Left kidney (tissue), 1 donor: ENCODE measurements at regions not wholly inside any gene's neighbourhood (a gene's known extent, or its start where the extent isn't known, plus 50 kb on each side); places are given as distances from the start of the nearest gene placed in this dataset.
"Not testable (repeated sequence)": the region's sequence is repeated elsewhere in the genome, so short reads cannot be mapped to it uniquely, and the experiment has no call there.

Source experiments
- DNase-seq: peaks from one replicate; pipeline ENCODE4 v3.0.0-alpha.2; 2013

DNA sequence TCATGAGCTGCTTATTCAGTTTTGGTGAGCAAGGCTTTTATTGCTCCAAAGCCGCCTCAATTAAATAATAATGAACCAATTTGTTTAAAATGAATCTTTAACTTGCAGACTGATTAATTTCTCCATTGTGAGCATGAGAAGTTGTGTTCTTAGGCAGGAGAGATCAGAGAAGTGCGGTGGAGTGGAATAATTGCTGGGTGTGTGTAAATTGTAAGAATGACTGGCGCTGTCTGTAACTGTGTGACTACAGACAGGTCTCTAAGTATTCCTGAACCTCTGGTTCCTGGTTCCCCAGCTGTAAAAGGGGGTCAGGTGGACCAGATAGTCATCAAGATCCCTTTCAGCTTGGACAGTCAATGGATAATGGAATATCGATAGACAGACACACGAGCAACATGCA is 98.0 kb upstream of the EFEMP1 start:
- DNase-seq = no peak

DNA sequence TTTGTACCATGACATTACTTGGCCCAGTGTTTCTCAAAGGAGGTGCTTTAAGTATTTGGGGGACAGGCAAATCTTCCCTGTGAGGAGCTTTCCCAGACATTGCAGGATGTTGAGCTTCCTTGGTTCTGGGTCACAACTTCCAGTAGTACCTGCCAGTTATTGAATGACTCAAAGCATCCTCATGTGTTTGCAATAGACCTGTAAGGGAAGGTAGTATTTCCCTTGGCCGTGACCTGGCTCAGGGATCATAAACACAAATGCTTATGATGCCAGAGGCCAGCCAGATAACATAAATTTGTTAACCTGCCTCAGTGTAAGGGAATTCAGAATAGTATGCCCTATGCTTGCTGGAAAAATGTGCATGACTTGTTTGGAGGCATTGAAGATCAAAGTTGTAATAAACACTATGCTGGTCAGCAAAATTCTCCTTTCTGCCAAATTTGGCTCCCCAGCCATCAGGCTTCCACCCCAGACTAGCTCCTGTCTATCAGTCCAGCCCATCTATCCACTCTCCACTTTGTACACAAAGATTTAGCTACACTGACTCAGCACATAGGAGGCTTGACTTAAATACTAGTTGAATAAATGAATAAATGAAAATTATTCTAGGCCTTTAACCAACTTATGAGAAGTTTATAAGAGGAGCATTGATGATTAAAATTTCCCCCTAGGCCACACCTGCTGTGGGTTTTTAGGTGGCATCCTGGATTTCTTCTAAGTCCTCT is 102.0 kb upstream of the EFEMP1 start:
- DNase-seq = no peak

- DNase-seq = no peak
These were observed 103.2 kb upstream of the EFEMP1 start for GRCh38 chr2:56026828-56027227.

DNA sequence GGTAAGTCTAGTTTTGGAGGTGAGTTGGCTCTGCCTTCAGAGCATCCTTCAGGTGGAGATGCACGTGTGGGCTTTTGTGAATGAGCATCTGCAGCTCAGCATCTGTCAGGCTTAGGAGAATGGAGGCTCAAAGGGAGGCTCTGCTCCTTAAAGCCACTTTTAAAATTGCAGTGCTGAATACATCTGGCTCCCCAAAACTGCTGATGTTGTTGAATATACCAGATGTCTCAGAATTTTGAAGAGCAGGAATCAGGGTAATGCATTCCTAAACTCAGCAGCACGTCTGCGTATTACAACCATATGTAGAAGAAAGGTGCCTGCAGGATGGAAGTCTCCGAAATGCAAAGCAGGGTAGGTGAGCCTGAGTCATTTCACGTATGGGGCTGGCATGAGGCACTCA is 106.5 kb upstream of the EFEMP1 start:
- DNase-seq = no peak

DNA sequence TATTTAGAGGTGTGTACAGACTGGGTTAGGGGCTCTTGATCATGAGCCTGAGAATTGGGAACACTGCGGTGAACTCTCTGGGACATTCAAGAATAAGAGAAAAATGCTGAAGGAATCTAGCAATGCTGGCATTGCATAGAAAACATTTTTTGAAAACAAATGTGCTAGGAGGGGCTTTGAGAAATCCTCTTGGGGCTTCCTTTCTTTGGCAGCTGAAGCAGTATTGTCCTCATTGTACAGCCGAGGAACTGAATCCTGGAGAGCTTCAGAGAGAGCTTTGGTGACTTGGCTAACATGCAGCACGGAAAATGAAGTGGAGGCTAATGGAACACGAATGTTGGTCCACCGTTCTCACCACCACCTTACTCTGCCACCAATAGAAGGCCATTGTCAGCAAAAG is 107.3 kb upstream of the EFEMP1 start:
- DNase-seq = no peak

- no peak for DNase-seq
These were observed 110.7 kb upstream of the EFEMP1 start for GRCh38 chr2:56034258-56034657.

GRCh38 chr2:56040189-56040588 is 116.6 kb upstream of the EFEMP1 start:
- no peak for DNase-seq

DNA sequence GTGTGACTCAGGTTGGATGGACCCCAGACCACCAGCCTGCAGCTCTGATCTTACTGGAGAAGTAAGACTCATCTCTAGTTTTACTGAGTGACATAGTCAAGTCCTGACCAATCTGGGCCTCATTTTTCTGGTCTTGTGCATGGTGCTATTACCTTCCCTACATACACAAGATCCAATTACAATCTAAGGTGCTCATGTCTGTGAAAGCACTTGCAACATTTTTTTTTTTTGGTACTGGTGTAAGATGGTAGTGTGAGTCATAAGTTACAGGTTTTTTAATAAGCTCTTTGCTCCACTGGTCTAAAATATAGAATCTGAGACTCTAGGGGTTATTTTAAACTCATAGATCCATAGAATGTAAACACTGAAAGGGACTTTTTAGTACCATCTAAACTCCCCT is 117.3 kb upstream of the EFEMP1 start:
- no peak for DNase-seq

DNA sequence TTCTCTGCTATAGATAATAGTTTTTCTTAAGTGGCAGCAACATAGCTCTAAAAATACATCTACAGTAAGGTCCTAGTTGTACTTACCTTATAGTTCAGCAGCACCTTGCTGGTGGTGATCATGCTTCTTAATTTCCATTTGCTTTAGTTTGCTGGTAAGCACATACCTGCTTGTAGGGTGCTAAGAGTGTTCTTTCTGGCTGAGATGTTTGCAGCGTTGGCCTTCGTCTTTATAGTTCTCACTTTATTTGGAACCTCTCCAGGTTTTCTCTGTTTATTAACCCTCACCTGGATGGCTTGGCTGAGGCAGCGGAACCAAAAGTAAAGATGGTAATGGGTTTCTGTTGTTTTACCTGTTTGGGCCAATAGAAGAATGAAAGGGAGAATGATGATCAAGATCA is 123.6 kb upstream of the EFEMP1 start:
- DNase-seq = no peak

GRCh38 chr2:56049233-56049845 is 125.8 kb upstream of the EFEMP1 start:
- no peak for DNase-seq

DNA sequence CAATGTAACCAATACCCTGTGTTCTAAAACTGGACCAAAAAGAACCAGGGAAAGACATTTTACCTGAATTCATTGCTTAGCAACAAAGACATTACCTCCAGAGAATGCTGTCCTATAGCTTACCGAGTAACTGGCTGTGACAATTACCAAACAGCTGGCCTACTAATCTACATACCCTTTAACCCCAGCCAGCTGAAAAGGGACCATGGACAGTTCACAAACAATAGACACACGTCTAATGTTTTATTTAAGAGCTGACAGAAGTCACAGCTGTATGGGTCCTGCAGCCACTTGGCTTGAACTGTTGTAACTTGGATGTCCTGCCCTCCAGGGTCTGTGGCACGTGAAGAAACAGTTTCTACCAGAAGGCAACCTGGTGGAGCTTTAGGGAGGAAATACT is 130.1 kb upstream of the EFEMP1 start:
- DNase-seq = no peak

- DNase-seq = no peak
These were observed 128.4 kb upstream of the CCDC85A start for GRCh38 chr2:56055405-56055804.

- DNase-seq = not testable (repeated sequence)
These were observed 122.5 kb upstream of the CCDC85A start for GRCh38 chr2:56061327-56061726.

DNA sequence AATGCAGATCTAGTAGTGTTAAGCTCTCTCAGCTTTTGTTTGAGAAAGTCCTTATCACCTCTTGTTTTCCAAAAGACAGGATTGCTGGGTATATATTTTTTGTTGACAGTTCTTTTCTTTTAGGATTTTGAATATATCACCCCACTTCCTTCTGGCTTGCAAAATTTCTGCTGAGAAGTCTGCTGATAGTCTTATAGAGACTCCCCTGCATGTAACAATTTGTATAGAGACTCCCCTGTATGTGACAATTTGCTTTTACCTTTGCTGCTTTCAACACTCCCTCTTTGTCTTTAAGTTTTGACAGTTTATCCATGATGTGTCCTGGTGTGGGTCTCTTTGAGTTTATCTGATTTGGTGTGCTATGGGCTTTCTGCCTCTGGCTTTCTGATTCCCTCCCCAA is 115.0 kb upstream of the CCDC85A start:
- DNase-seq = no peak

GRCh38 chr2:56077359-56077915 is 106.4 kb upstream of the CCDC85A start:
- peak; percentile 14 for DNase-seq

DNA sequence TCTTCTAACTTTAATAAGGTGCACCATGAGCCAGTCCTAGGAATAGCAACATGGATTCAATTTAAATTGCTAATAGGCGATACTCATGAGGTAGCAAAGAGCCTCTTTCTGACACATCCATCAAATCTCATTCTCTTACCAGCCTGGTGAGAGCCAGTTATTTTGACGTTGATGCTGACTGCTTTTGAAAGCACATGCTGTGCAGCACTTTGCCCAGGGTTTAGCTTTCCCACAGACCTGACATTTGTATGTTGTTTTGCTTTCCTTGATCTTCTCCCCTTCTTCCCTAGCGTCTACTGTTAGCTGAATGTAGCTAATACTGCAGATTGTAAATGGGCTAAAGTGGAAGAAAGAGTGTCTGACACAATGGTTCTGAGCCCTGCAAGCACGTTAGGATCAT is 101.1 kb upstream of the CCDC85A start:
- DNase-seq = no peak

GRCh38 chr2:56084111-56084901 is 99.5 kb upstream of the CCDC85A start:
- DNase-seq = no peak

- no peak for DNase-seq
These were observed 97.5 kb upstream of the CCDC85A start for GRCh38 chr2:56086336-56086735.

GRCh38 chr2:56088411-56088810 is 95.4 kb upstream of the CCDC85A start:
- no peak for DNase-seq

DNA sequence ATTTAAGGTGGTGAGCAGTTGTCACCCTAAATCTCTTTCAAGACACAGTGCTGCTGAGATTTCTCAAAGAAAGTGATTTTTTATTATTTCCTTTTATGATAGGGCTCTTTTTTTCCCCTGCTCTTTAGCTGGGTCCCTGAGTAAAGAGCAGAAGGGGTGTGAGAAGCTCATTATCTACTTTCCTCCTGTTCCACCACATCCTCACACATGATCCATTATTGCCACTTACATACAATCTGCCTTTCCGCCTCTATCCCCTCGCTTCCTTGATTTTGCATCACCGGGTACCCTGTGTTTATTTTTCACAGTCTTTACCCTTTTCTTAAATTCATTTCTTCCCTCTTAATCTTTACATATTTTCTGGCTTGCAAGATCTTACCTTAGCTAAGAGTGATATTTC is 93.9 kb upstream of the CCDC85A start:
- DNase-seq = no peak

DNA sequence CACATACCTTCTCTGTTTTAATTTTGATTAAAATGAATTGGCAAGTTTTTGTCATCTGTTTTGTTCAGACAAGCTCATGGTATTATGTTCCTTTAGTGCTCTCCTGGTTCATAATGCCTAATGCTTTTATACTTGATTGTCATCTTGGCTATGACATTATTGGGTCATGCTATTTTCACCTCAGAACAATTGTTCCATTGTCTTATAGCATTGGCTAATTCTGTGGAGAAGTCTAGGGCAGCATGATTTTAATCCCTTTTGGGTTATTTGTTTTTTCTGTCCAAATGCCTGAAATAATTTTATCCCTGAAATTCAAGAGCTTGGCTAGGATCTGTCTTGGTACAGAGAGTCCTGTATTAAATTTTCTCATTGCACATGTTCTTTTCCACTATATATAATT is 83.8 kb upstream of the CCDC85A start:
- DNase-seq = no peak

GRCh38 chr2:56100791-56101312 is 82.9 kb upstream of the CCDC85A start:
- no peak for DNase-seq

DNA sequence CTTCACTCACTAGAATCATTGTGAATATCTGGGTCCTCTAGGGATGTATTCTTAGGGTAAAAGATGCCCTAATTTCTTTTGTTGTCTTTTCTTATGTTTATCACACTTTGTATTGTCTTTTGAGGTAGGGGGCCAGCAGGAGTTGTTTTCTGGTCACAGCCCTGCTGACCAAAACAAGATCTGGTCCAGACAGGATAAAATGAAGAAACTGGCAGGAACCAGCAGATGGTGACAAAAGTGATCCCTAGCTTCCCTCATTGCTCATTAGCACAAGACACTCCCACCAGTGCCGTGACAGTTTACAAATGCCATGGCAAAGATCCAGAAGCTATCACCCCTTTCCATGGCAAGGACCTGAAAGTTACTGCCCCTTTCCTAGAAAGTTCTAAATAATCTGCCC is 81.7 kb upstream of the CCDC85A start:
- no peak for DNase-seq
